H9 (cell line): ENCODE measurements at regions not wholly inside any gene's neighbourhood (a gene's known extent, or its start where the extent isn't known, plus 50 kb on each side); places are given as distances from the start of the nearest gene placed in this dataset.

ENCODE experiments used
- DNase-seq: peaks from one replicate; pipeline ENCODE4 v3.0.0-alpha.2; 2017
- H2AFZ ChIP-seq: one replicate; pipeline ENCODE4 v1.6.1; 2013; ENCODE audit warnings: mild to moderate bottlenecking, low read length, control low read depth, moderate library complexity
- H2AK5ac ChIP-seq: 2 replicates; pipeline ENCODE4 v1.6.1; 2013; ENCODE audit warnings: low read length, control low read depth, mixed read lengths; ENCODE audit not compliant: insufficient read length
- H2BK120ac ChIP-seq: one replicate; pipeline ENCODE4 v1.6.1; 2013; ENCODE audit warnings: low read depth, mild to moderate bottlenecking, low read length, control low read depth, inconsistent platforms; ENCODE audit not compliant: poor library complexity, severe bottlenecking
- H2BK12ac ChIP-seq: 2 replicates; pipeline ENCODE4 v1.6.1; 2013; ENCODE audit warnings: low read length, control low read depth, mixed read lengths, low read depth; ENCODE audit not compliant: insufficient read length
- H2BK15ac ChIP-seq: 2 replicates; pipeline ENCODE4 v1.6.1; 2013; ENCODE audit warnings: low read depth, low read length, control low read depth
- H2BK20ac ChIP-seq: one replicate; pipeline ENCODE4 v1.6.1; 2013; ENCODE audit warnings: low read depth, mild to moderate bottlenecking, low read length, control low read depth, inconsistent platforms; ENCODE audit not compliant: poor library complexity, severe bottlenecking
- H2BK5ac ChIP-seq: 2 replicates; pipeline ENCODE4 v1.6.1; 2013; ENCODE audit warnings: low read length, control low read depth, mixed read lengths; ENCODE audit not compliant: insufficient read length
- H3K14ac ChIP-seq: 2 replicates; pipeline ENCODE4 v1.6.1; 2013; ENCODE audit warnings: low read length, control low read depth; ENCODE audit not compliant: insufficient read depth
- H3K18ac ChIP-seq: 2 replicates; pipeline ENCODE4 v1.6.1; 2013; ENCODE audit warnings: low read depth, mild to moderate bottlenecking, mixed read lengths, low read length, control low read depth; ENCODE audit not compliant: insufficient read length
- H3K23ac ChIP-seq: 2 replicates; pipeline ENCODE4 v1.6.1; 2013; ENCODE audit warnings: low read length, control low read depth, mixed read lengths, low read depth; ENCODE audit not compliant: insufficient read length
- H3K23me2 ChIP-seq: 2 replicates; pipeline ENCODE4 v1.6.1; 2013; ENCODE audit warnings: low read depth, mild to moderate bottlenecking, mixed read lengths, low read length, control low read depth; ENCODE audit not compliant: insufficient read length, poor library complexity, severe bottlenecking
- H3K27ac ChIP-seq: 2 replicates; pipeline ENCODE4 v1.5.1; 2013; ENCODE audit warnings: low read length, control low read depth, mixed read lengths, low read depth; ENCODE audit not compliant: insufficient read length
- H3K27me3 ChIP-seq: 2 replicates; pipeline ENCODE4 v1.6.1; 2013; ENCODE audit warnings: low read length, control low read depth, inconsistent platforms; ENCODE audit not compliant: insufficient read depth
- H3K4ac ChIP-seq: 2 replicates; pipeline ENCODE4 v1.6.1; 2013; ENCODE audit warnings: low read depth, mild to moderate bottlenecking, control low read depth, inconsistent platforms, low read length, moderate library complexity
- H3K4me1 ChIP-seq: 2 replicates; pipeline ENCODE4 v1.6.1; 2013; ENCODE audit warnings: low read length, control low read depth, inconsistent platforms; ENCODE audit not compliant: insufficient read depth
- H3K4me2 ChIP-seq: 2 replicates; pipeline ENCODE4 v1.6.1; 2013; ENCODE audit warnings: low read length, control low read depth, mixed read lengths; ENCODE audit not compliant: insufficient read length, insufficient read depth
- H3K56ac ChIP-seq: 2 replicates; pipeline ENCODE4 v1.6.1; 2013; ENCODE audit warnings: low read depth, mild to moderate bottlenecking, mixed read lengths, low read length, control low read depth; ENCODE audit not compliant: insufficient read length
- H3K79me1 ChIP-seq: 2 replicates; pipeline ENCODE4 v1.6.1; 2013; ENCODE audit warnings: low read depth, mild to moderate bottlenecking, moderate library complexity, low read length, control low read depth, inconsistent platforms; ENCODE audit not compliant: insufficient read depth, poor library complexity, severe bottlenecking
- H3K79me2 ChIP-seq: 2 replicates; pipeline ENCODE4 v1.6.1; 2013; ENCODE audit warnings: low read length, control low read depth, inconsistent platforms; ENCODE audit not compliant: insufficient read depth
- H3K9ac ChIP-seq: 2 replicates; pipeline ENCODE4 v1.6.1; 2013; ENCODE audit warnings: low read length, control low read depth, mixed read lengths; ENCODE audit not compliant: insufficient read length; ENCODE audit errors: extremely low read depth
- H3K9me3 ChIP-seq: one replicate; pipeline ENCODE4 v1.6.1; 2013; ENCODE audit warnings: low read depth, low read length, inconsistent platforms; ENCODE audit not compliant: control insufficient read depth
- H3T11ph ChIP-seq: one replicate; pipeline ENCODE4 v1.6.1; 2013; ENCODE audit warnings: mild to moderate bottlenecking, low read length, control low read depth, inconsistent platforms
- H4K20me1 ChIP-seq: one replicate; pipeline ENCODE4 v1.6.1; 2013; ENCODE audit not compliant: control insufficient read depth, insufficient read length, insufficient read depth
- H4K5ac ChIP-seq: 2 replicates; pipeline ENCODE4 v1.6.1; 2013; ENCODE audit warnings: low read depth, mild to moderate bottlenecking, mixed read lengths, low read length, control low read depth; ENCODE audit not compliant: insufficient read length
- H4K8ac ChIP-seq: replicated peaks from 2 replicates; pipeline ENCODE4 v1.6.1; 2013; ENCODE audit warnings: low read length, control low read depth, mixed read lengths, low read depth; ENCODE audit not compliant: insufficient read length
- H4K91ac ChIP-seq: 2 replicates; pipeline ENCODE4 v1.6.1; 2013; ENCODE audit warnings: low read depth, mild to moderate bottlenecking, moderate library complexity, mixed read lengths, low read length, control low read depth; ENCODE audit not compliant: insufficient read length
- H3K27ac Mint-ChIP-seq, 3 experiments: 2 replicates in 2 of 3; 3 replicates in 1 of 3; pipeline ENCODE4 v1.8.0; 2020 to 2021; ENCODE audit warnings: mixed read lengths in 3 of 3, mild to moderate bottlenecking in 1 of 3, moderate library complexity in 1 of 3
- H3K27me3 Mint-ChIP-seq: 2 replicates; pipeline ENCODE4 v1.8.0; 2021; ENCODE audit warnings: low read depth, mild to moderate bottlenecking, moderate library complexity, mixed read lengths
- H3K36me3 Mint-ChIP-seq, 3 experiments: 2 replicates in 2 of 3; 3 replicates in 1 of 3; pipeline ENCODE4 v1.8.0; 2020 to 2021; ENCODE audit warnings: low read depth in 3 of 3, mixed read lengths in 3 of 3; ENCODE audit not compliant: insufficient read depth in 1 of 3
- H3K4me1 Mint-ChIP-seq, 2 experiments: 2 replicates each; pipeline ENCODE4 v1.8.0; 2020; ENCODE audit warnings: mixed read lengths in 2 of 2
- H3K4me3 Mint-ChIP-seq, 2 experiments: 2 replicates in 1 of 2; 3 replicates in 1 of 2; pipeline ENCODE4 v1.8.0; 2020 to 2021; ENCODE audit warnings: mild to moderate bottlenecking in 2 of 2, mixed read lengths in 2 of 2, moderate library complexity in 1 of 2
- H3K9me3 Mint-ChIP-seq, 2 experiments: 2 replicates in 1 of 2; 3 replicates in 1 of 2; pipeline ENCODE4 v1.8.0; 2020; ENCODE audit warnings: mild to moderate bottlenecking in 2 of 2, mixed read lengths in 2 of 2, moderate library complexity in 1 of 2
- whole genome bisulfite sequencing: extraction: QIAGEN DNeasy Blood & Tissue Kit; methylation state at CpG from one replicate; pipeline ENCODE4 v1.1.7; 2013; ENCODE audit warnings: missing lambda C conversion rate, low lambda C conversion rate, mixed read lengths; ENCODE audit not compliant: insufficient read length; ENCODE audit errors: extremely low coverage; 5-methylcytosine and 5-hydroxymethylcytosine counted together
- TF ChIP-seq, protein P1 (sequence below): fragments of 200-600 bp; sonication (generic); conservative IDR thresholded peaks from 3 replicates; pipeline ENCODE4 v1.8.0; 2021; ENCODE audit warnings: antibody characterized with exemption, mild to moderate bottlenecking

DNA sequence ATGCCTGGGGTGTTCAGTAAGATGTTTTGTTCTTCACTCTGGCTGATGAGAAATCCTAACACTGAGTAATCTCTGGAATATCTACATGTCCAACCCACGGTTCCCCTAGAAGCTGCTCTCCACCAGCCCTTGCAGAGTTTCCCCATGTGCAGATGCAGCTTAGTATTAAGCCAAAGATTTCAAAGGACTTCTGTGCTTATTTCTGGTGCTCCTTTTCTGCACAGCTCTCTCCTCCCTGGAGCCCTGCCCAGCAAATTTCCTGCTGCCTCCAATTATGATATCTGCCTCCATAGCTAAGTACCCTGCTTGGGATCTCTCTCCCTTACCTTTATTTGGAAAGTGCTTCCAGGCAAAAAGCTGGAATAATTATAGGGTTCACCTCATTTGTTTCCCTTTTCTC, 949.3 kb downstream of the BCL11A start:
- Histone ChIP-seq H2BK120ac (no peak overlapping the region), H3K79me2 (no peaks in the 10 kb centered on the region), H2BK15ac (no peak overlapping the region), H2AFZ (no peak overlapping the region), H3K23ac (no peak overlapping the region), H3K4ac (no peak overlapping the region), H3K9ac (no peak overlapping the region), H3K27me3 (no peaks in the 10 kb centered on the region), H2BK20ac (no peak overlapping the region), H4K91ac (no peak overlapping the region), H2BK12ac (no peak overlapping the region), H3K27ac (no peak overlapping the region), H3K18ac (no peak overlapping the region), H4K20me1 (no peaks in the 10 kb centered on the region), H3K4me2 (no peak overlapping the region), H2AK5ac (no peak overlapping the region), H2BK5ac (no peak overlapping the region), H3K4me1 (no peaks in the 10 kb centered on the region), H3K14ac (no peak overlapping the region), H3K79me1 (no peaks in the 10 kb centered on the region), H3T11ph (no peak overlapping the region), H3K9me3 (peaks cover 6% of the 10 kb centered on the region), H4K8ac (no peak overlapping the region), H4K5ac (no peak overlapping the region), H3K23me2 (no peaks in the 10 kb centered on the region), H3K56ac (no peak overlapping the region)
- H3K27me3 Mint-ChIP-seq: no peaks in the 10 kb centered on the region; the same call in none of the 2 replicates
- H3K4me3 Mint-ChIP-seq: no peak overlapping the region
- no peak for DNase-seq
- WGBS: no CpG with 5 or more reads among the region's 1 CpG
- peaks cover 9 to 12% of the 10 kb centered on the region in 2 experiments; a peak in 4 of 5 replicates for H3K9me3 Mint-ChIP-seq
- no peak overlapping the region for H3K27ac Mint-ChIP-seq
- H3K36me3 Mint-ChIP-seq: peaks cover 2 to 5% (median 3%) of the 10 kb centered on the region in 3 experiments; a peak in 5 of 7 replicates
- no peaks in the 10 kb centered on the region for H3K4me1 Mint-ChIP-seq
- TF ChIP-seq, protein P1, sequence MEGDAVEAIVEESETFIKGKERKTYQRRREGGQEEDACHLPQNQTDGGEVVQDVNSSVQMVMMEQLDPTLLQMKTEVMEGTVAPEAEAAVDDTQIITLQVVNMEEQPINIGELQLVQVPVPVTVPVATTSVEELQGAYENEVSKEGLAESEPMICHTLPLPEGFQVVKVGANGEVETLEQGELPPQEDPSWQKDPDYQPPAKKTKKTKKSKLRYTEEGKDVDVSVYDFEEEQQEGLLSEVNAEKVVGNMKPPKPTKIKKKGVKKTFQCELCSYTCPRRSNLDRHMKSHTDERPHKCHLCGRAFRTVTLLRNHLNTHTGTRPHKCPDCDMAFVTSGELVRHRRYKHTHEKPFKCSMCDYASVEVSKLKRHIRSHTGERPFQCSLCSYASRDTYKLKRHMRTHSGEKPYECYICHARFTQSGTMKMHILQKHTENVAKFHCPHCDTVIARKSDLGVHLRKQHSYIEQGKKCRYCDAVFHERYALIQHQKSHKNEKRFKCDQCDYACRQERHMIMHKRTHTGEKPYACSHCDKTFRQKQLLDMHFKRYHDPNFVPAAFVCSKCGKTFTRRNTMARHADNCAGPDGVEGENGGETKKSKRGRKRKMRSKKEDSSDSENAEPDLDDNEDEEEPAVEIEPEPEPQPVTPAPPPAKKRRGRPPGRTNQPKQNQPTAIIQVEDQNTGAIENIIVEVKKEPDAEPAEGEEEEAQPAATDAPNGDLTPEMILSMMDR: no peak
